ENCODE measurements at regions not wholly inside any gene's neighbourhood (a gene's known extent, or its start where the extent isn't known, plus 50 kb on each side); places are given as distances from the start of the nearest gene placed in this dataset.

DNA sequence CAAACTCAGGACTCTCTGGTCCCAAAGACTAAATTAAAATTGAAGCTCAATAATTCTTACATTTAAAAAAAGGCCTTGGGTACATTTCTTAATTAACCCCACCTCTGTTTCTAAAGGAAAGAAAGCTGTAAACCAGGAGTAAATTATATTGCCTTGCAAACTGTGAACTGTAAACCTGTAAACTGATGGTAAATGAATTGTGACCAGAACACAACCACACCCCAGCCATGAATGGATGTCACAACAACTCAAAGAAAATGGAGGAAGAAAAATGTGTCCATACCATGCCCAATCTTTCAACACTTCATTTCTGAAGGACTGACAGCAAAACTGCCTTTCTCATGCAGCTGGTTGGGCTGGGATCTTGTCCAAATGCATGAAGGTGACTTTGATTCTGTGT is 171.3 kb upstream of the C1orf87 start:
- TF ChIP-seq, protein P1, sequence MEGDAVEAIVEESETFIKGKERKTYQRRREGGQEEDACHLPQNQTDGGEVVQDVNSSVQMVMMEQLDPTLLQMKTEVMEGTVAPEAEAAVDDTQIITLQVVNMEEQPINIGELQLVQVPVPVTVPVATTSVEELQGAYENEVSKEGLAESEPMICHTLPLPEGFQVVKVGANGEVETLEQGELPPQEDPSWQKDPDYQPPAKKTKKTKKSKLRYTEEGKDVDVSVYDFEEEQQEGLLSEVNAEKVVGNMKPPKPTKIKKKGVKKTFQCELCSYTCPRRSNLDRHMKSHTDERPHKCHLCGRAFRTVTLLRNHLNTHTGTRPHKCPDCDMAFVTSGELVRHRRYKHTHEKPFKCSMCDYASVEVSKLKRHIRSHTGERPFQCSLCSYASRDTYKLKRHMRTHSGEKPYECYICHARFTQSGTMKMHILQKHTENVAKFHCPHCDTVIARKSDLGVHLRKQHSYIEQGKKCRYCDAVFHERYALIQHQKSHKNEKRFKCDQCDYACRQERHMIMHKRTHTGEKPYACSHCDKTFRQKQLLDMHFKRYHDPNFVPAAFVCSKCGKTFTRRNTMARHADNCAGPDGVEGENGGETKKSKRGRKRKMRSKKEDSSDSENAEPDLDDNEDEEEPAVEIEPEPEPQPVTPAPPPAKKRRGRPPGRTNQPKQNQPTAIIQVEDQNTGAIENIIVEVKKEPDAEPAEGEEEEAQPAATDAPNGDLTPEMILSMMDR (IDR thresholded peaks at IDR 0.05) = no peak
- no peak for TF ChIP-seq POLR2A (IDR thresholded peaks at IDR 0.05)

Data from thyroid gland (tissue), 4 donors.